GM18526 (cell line): ENCODE measurements at regions not wholly inside any gene's neighbourhood (a gene's known extent, or its start where the extent isn't known, plus 50 kb on each side); places are given as distances from the start of the nearest gene placed in this dataset.

ENCODE experiments used
- POLR2A ChIP-seq: IDR thresholded peaks from 3 replicates; pipeline ENCODE4 v1.6.1; 2011; ENCODE audit not compliant: insufficient read length; ENCODE audit errors: extremely low read depth

DNA sequence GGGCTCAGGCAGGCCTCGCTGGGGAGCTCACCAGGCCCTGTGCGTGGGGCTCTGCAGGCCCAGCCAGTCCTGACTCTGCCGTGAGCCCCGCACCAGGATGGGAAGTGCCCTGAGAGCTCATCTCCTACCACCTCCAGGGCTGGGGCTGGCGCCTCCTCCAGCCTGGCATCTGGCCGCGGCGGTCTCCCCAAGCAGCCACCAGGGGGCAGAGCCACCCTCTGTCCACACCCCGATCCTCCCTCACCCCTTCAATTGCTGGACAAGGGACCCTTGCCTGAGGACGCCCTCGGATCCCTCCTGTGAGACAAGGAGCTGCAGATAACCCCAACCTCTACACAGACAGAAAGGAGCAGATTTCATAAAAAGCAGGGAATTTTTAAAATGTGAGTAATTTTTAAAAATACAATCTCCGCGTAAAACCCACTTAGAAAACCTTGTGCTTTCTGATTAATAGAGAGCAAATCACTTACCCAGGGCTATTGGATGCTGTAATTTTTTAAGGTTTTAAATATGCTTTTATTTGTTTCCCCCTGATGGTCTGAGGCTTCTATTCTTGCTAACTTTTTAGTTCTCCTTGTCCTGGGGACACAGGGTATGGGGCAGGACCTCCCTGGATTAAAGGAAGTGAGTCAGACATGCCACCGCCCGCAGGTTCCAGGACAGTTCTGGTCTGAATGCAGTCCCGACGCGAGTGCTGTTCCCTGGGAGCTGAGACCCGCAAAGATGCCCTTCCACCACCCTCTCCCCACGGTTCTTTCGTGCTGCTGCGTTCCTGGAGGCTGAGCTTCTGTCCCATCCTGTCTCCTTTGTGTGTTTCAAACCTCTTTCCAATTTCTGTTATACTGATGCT is 52.3 kb upstream of the CHRNA7 start:
- TF ChIP-seq POLR2A, result no peak
